DOHH2 (cell line): ENCODE measurements at regions not wholly inside any gene's neighbourhood (a gene's known extent, or its start where the extent isn't known, plus 50 kb on each side); places are given as distances from the start of the nearest gene placed in this dataset.

ENCODE experiments used
- H3F3A ChIP-seq: fragments of 200-600 bp; sonication (generic), shearing (Covaris generic); 2 replicates; pipeline ENCODE4 v1.6.0; 2016; ENCODE audit warnings: antibody characterized with exemption, mild to moderate bottlenecking; ENCODE audit not compliant: control insufficient read depth, insufficient read depth
- H3K27ac ChIP-seq: fragments of 200-600 bp; sonication (generic); 2 replicates; pipeline ENCODE4 v1.5.1; 2014; ENCODE audit warnings: low read depth, mild to moderate bottlenecking, low read length, moderate library complexity
- H3K27me3 ChIP-seq: fragments of 200-600 bp; sonication (generic); 2 replicates; pipeline ENCODE4 v1.6.1; 2014; ENCODE audit warnings: mild to moderate bottlenecking, low read length, mixed read lengths; ENCODE audit not compliant: control insufficient read depth
- H3K36me3 ChIP-seq: fragments of 200-600 bp; sonication (generic); 2 replicates; pipeline ENCODE4 v1.6.1; 2014; ENCODE audit warnings: mild to moderate bottlenecking, low read length, moderate library complexity, mixed read lengths; ENCODE audit not compliant: control insufficient read depth
- H3K4me1 ChIP-seq: fragments of 200-600 bp; sonication (generic); 2 replicates; pipeline ENCODE4 v1.6.1; 2014; ENCODE audit warnings: mild to moderate bottlenecking, low read length, mixed read lengths; ENCODE audit not compliant: control insufficient read depth
- H3K4me2 ChIP-seq: fragments of 200-600 bp; sonication (generic); 2 replicates; pipeline ENCODE4 v1.6.0; 2014; ENCODE audit warnings: mild to moderate bottlenecking, low read length, moderate library complexity
- H3K4me3 ChIP-seq: fragments of 200-600 bp; sonication (generic); 2 replicates; pipeline ENCODE4 v1.5.1; 2014; ENCODE audit warnings: mild to moderate bottlenecking, low read length, mixed read lengths
- H3K79me2 ChIP-seq: fragments of 200-600 bp; sonication (generic); 2 replicates; pipeline ENCODE4 v1.6.1; 2014; ENCODE audit warnings: mild to moderate bottlenecking, low read length, mixed read lengths; ENCODE audit not compliant: control insufficient read depth
- H3K9me2 ChIP-seq: fragments of 200-600 bp; sonication (generic); replicated peaks from 2 replicates; pipeline ENCODE4 v1.6.1; 2014; ENCODE audit warnings: mild to moderate bottlenecking, low read length, mixed read lengths; ENCODE audit not compliant: control insufficient read depth
- H3K9me3 ChIP-seq: fragments of 200-600 bp; sonication (generic); 2 replicates; pipeline ENCODE4 v1.6.1; 2014; ENCODE audit warnings: antibody characterized with exemption, low read length, mixed read lengths; ENCODE audit not compliant: control insufficient read depth, insufficient read depth
- H4K20me1 ChIP-seq: fragments of 200-600 bp; sonication (generic); 2 replicates; pipeline ENCODE4 v1.6.0; 2014; ENCODE audit warnings: low read depth, mild to moderate bottlenecking, antibody characterized with exemption, low read length, moderate library complexity; ENCODE audit not compliant: control insufficient read depth, insufficient read depth
- CTCF ChIP-seq: fragments of 200-600 bp; sonication (generic); IDR thresholded peaks from one replicate; pipeline ENCODE4 v1.5.1; 2014; ENCODE audit warnings: antibody characterized with exemption, mild to moderate bottlenecking, low read depth, low read length; ENCODE audit not compliant: poor library complexity, severe bottlenecking
- EZH2phosphoT487 ChIP-seq: fragments of 200-600 bp; sonication (generic); IDR thresholded peaks from 2 replicates; pipeline ENCODE4 v1.6.1; 2017; ENCODE audit warnings: borderline replicate concordance, mild to moderate bottlenecking, antibody characterized with exemption, low read length, moderate library complexity, mixed read lengths

GRCh38 chr3:107130089-107130700 is 247.0 kb upstream of the CCDC54 start:
- Histone ChIP-seq H3K79me2 (no peaks in the 10 kb centered on the region), H3K9me3 (no peaks in the 10 kb centered on the region), H3K9me2 (no peaks in the 10 kb centered on the region), H3K4me1 (no peaks in the 10 kb centered on the region), H3K36me3 (no peaks in the 10 kb centered on the region), H4K20me1 (no peaks in the 10 kb centered on the region), H3K27me3 (no peaks in the 10 kb centered on the region), H3K4me2 (no peak overlapping the region), H3K27ac (no peak overlapping the region), H3F3A (no peaks in the 10 kb centered on the region), H3K4me3 (no peak overlapping the region)
- no peak for TF ChIP-seq CTCF
- TF ChIP-seq EZH2phosphoT487, result no peak

GRCh38 chr3:107132674-107133073 is 244.6 kb upstream of the CCDC54 start:
- H3K27me3 ChIP-seq, result no peaks in the 10 kb centered on the region
- no peaks in the 10 kb centered on the region for H3F3A ChIP-seq
- no peak overlapping the region for H3K4me3 ChIP-seq
- H3K79me2 ChIP-seq, result no peaks in the 10 kb centered on the region
- no peaks in the 10 kb centered on the region for H3K36me3 ChIP-seq
- no peak overlapping the region for H3K27ac ChIP-seq
- no peaks in the 10 kb centered on the region for H3K4me1 ChIP-seq
- TF ChIP-seq EZH2phosphoT487 (no peak), CTCF (no peak)
- H3K9me3 ChIP-seq, result no peaks in the 10 kb centered on the region
- H3K4me2 ChIP-seq, result no peak overlapping the region
- no peaks in the 10 kb centered on the region for H4K20me1 ChIP-seq
- no peaks in the 10 kb centered on the region for H3K9me2 ChIP-seq

- Histone ChIP-seq H3K79me2 (no peaks in the 10 kb centered on the region), H4K20me1 (no peaks in the 10 kb centered on the region), H3K9me2 (no peaks in the 10 kb centered on the region), H3F3A (no peaks in the 10 kb centered on the region), H3K9me3 (no peaks in the 10 kb centered on the region), H3K4me3 (no peak overlapping the region), H3K27ac (no peak overlapping the region), H3K4me2 (no peak overlapping the region), H3K27me3 (no peaks in the 10 kb centered on the region), H3K4me1 (no peaks in the 10 kb centered on the region), H3K36me3 (no peaks in the 10 kb centered on the region)
- TF ChIP-seq CTCF (no peak), EZH2phosphoT487 (no peak)
These were observed 243.3 kb upstream of the CCDC54 start for GRCh38 chr3:107133891-107134290.
